GM03348 (cell line): ENCODE measurements at regions not wholly inside any gene's neighbourhood (a gene's known extent, or its start where the extent isn't known, plus 50 kb on each side); places are given as distances from the start of the nearest gene placed in this dataset.
A peak's percentile ranks its signal among the peaks of the same experiment; 100 is the strongest.

ENCODE experiments used
- DNase-seq: peaks from one replicate; pipeline ENCODE4 v3.0.0; 2012; ENCODE audit warnings: low spot score

GRCh38 chr11:92533657-92534335 lies 309.2 kb downstream of the FAT3 start:
- no peak for DNase-seq

GRCh38 chr11:92536883-92537282 lies 312.3 kb downstream of the FAT3 start:
- no peak for DNase-seq

- no peak for DNase-seq
Measured at GRCh38 chr11:92540096-92540495, 315.5 kb downstream of the FAT3 start.

DNA sequence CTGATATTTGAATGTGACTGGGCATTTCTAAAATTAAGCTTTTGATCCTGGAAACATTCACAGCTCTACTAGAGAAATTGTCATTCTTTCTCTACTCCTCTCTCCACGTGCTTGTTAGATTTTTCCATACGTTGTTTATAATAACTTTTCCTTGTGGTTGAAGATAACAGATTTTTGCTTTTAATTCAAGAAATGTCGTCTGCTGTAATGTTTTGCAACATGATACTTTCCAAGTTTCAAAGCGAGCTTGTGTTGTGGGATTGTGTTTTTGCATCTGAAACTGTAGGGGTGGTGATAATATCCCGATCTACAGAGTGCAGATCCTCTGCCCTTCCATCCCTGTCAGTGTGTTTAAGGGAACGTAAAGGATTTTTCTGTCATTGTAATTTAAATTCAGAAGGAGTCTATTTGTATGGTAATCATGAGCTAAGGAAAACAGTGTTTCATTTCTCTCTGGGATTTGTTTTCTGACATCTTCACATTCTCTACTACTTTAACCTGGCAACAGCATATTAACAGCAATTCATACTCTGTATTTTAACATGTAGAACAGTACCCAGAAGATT lies 321.4 kb downstream of the FAT3 start:
- no peak for DNase-seq

- no peak for DNase-seq
Measured at GRCh38 chr11:92546603-92547002, 322.0 kb downstream of the FAT3 start.

- no peak for DNase-seq
Measured at GRCh38 chr11:92550411-92550810, 325.8 kb downstream of the FAT3 start.

GRCh38 chr11:92550871-92551270 lies 326.3 kb downstream of the FAT3 start:
- DNase-seq: no peak

DNA sequence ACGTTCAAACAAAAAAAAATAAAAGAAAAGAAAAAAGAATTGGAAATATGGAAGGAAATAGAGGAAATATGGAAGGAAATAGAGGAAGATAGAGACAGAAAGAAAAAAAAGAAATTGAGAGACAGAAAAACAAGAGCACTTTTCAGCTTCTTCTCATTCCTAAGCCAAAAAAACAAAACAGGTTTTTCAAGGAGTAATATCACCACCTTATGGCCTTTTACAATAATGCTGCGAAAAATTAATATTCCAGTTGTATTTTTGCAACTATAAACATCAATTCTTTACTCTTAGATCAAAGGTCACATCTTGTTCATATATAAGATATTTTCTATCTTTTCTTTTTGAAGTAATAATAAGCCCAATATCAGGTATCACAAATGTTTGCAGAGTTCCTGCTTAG lies 328.3 kb downstream of the FAT3 start:
- DNase-seq: peak; percentile 37

- no peak for DNase-seq
Measured at GRCh38 chr11:92554688-92555087, 330.1 kb downstream of the FAT3 start.

DNA sequence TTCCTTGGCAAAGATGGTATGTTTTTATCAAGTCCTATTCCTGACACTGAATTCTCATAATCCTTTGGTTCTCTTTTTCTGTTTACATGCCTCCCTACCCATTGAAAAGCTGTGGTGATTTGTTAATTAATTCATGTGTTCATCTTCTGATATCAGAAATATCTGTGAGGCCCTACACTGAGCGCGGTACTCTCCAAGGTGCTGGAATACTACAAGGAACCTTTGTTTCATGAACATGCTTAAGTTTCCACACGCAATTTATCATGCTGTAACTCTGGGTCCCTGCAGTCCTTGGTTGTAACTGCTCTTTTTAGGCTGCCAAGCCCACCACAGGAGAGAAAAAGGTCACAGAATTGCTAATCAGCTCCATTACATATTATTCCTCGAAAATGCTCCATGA lies 331.8 kb downstream of the FAT3 start:
- peak; percentile 15 for DNase-seq

DNA sequence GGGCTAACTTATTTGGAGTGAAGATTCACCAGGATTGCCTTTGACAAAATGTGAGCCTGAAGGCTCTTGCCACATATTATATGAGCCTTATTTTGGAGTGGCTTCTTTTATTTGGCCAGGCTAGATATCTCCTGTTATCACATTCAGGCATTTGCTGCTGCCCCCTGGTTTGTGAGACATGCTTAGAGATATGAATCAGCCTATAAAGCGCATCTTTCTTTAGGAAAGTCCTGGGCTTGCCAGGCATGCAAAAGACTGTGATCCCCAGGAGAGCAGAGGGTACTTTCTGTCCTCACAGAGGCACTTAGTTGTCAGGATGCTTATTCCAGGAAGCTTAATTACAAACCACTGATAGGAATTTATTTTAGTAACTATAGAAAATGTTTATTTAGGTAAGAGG lies 333.3 kb downstream of the FAT3 start:
- DNase-seq: no peak

GRCh38 chr11:92558323-92558722 lies 333.7 kb downstream of the FAT3 start:
- DNase-seq: no peak

- DNase-seq: no peak
Measured at GRCh38 chr11:92569726-92570125, 345.1 kb downstream of the FAT3 start.

GRCh38 chr11:92572559-92572958 lies 347.9 kb downstream of the FAT3 start:
- no peak for DNase-seq

GRCh38 chr11:92576315-92576714 lies 351.7 kb downstream of the FAT3 start:
- DNase-seq: no peak

- DNase-seq: no peak
Measured at GRCh38 chr11:92580908-92581307, 356.3 kb downstream of the FAT3 start.

DNA sequence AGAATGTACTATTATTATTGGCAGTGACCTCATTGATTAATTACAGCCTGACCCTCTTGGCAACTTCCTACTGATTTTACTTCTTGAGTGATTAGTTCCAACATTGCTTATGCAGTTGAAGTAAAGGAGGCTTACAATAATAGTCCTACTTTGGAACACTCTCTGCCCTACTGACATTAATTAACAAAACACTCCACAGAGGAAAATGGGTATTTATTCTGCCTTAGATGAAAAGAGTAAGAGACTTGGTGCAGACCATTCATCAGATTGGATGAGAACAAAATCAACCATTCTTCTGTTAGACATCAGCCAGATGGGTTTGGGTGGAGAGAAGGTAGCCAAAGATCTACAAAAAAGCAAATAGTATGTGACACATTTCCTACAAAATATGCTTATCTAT lies 363.8 kb downstream of the FAT3 start:
- DNase-seq: no peak

- no peak for DNase-seq
Measured at GRCh38 chr11:92589512-92589911, 364.9 kb downstream of the FAT3 start.

DNA sequence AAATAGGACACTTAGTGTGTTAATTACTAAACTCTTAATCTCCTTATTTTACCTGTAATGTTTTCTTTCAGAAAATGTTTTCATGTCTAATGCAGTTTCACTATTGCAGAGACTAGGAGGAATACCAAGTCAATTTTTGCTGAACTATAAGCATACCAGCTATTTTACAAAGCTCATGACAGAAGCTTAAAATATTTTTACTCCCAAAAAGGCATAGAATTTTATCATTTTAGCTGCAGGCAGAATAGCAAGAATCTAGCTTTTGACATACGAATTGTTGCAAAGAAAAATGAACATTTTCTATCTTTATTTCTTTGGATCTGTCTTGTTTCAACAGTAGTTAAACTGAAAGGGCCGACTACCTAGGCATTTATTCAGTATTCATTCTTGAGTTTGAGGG lies 366.9 kb downstream of the FAT3 start:
- DNase-seq: no peak

DNA sequence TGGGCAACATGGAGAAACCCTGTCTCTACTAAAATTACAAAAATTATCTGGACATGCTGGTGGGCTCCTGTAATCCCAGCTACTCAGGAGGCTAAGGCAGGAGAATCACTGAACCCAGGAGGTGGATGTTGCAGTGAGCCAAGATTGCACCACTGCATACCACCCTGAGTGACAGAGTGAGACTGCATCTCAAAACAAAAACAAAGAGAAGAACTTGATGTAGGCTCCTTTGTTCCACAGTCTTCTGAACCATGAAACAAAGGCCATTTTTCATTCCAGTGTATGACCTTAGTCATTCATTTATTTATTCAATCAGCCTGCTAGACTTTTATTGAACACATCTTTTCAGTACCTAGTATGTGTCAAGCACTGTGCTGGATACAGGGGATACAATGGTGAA lies 369.6 kb downstream of the FAT3 start:
- no peak for DNase-seq

GRCh38 chr11:92595052-92595451 lies 370.4 kb downstream of the FAT3 start:
- no peak for DNase-seq

- DNase-seq: peak; percentile 57
Measured at GRCh38 chr11:92596596-92597317, 372.1 kb downstream of the FAT3 start.

- DNase-seq: no peak
Measured at GRCh38 chr11:92601048-92601447, 368.4 kb upstream of the MTNR1B start.

DNA sequence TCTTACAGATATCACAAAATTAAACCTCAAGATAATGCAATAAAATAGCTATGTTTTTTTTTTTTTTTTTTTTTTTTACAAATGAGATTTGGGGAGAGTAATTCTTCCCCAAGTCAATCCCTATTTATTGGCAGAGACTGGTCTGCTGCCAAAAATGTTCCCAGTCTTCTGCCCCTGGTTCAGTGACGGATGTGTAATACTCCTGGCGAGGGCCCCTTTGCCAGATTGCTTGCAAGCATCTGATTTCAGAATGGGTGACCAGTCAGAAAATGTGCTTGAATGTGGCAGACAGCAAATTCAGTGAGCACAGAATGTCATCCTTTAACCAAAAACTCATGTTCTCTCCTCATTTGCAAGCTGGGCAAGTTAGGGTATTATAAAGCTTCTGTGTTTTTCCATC lies 363.8 kb upstream of the MTNR1B start:
- DNase-seq: no peak
